ENCODE measurements at regions not wholly inside any gene's neighbourhood (a gene's known extent, or its start where the extent isn't known, plus 50 kb on each side); places are given as distances from the start of the nearest gene placed in this dataset.

GRCh38 chr3:110473405-110473804 lies 598.2 kb upstream of the NECTIN3 start:
- no peak for TF ChIP-seq CTCF (IDR thresholded peaks at IDR 0.05)
- no peak for TF ChIP-seq POLR2A (IDR thresholded peaks at IDR 0.05)
